Tibial nerve (tissue), 4 donors: ENCODE measurements at regions not wholly inside any gene's neighbourhood (a gene's known extent, or its start where the extent isn't known, plus 50 kb on each side); places are given as distances from the start of the nearest gene placed in this dataset.

Source experiments
- DNase-seq, 2 donors: peaks; one replicate each; pipeline ENCODE4 v3.0.0-alpha.2; 2019; ENCODE audit warnings: low spot score in 2 of 2
- H3K27ac ChIP-seq, 4 donors: fragments of 200-600 bp; sonication (generic) in 3 of 4; one replicate each; pipeline ENCODE4 v1.5.1; 2017 to 2019; ENCODE audit warnings: mild to moderate bottlenecking in 1 of 4
- H3K27me3 ChIP-seq, 2 donors: fragments of 200-600 bp; sonication (generic) in 1 of 2; one replicate each; pipeline versions ENCODE4 v1.5.1 to v1.6.0; 2017 to 2019
- H3K36me3 ChIP-seq, 3 donors: fragments of 200-600 bp; sonication (generic); one replicate each; pipeline ENCODE4 v1.5.1; 2018 to 2019
- H3K4me1 ChIP-seq, 4 donors: fragments of 200-600 bp; sonication (generic) in 3 of 4; one replicate each; pipeline ENCODE4 v1.5.1; 2017 to 2019
- H3K4me3 ChIP-seq, 4 donors: fragments of 200-600 bp; sonication (generic) in 3 of 4; one replicate each; pipeline ENCODE4 v1.5.1; 2017 to 2019; ENCODE audit warnings: mild to moderate bottlenecking in 1 of 4, moderate library complexity in 1 of 4
- H3K9me3 ChIP-seq, 4 donors: fragments of 200-600 bp; sonication (generic) in 3 of 4; one replicate each; pipeline ENCODE4 v1.5.1; 2017 to 2019
- CTCF ChIP-seq, 5 experiments: fragments of 200-600 bp in 3 of 5; fragments of 450-650 bp in 2 of 5; sonication (generic) in 3 of 5; IDR thresholded peaks; one replicate each; pipeline ENCODE4 v1.5.1; 2016 to 2019; ENCODE audit warnings: antibody characterized with exemption in 5 of 5, mild to moderate bottlenecking in 3 of 5, moderate library complexity in 2 of 5
- EP300 ChIP-seq, 2 donors: sonication (generic); formaldehyde crosslinking; IDR thresholded peaks; one replicate each; pipeline ENCODE4 v1.6.1; 2017; ENCODE audit warnings: antibody characterized with exemption in 2 of 2, mild to moderate bottlenecking in 1 of 2
- POLR2A ChIP-seq, 2 donors: fragments of 450-650 bp; IDR thresholded peaks; one replicate each; pipeline ENCODE4 v1.6.1; 2017; ENCODE audit warnings: antibody characterized with exemption in 2 of 2, mild to moderate bottlenecking in 2 of 2, moderate library complexity in 2 of 2
- WGBS, 2 donors: methylation state at CpG; one replicate each; pipeline ENCODE4 v1.1.5; 2018; 5-methylcytosine and 5-hydroxymethylcytosine counted together

GRCh38 chrX:56057325-56057724 lies 174.8 kb upstream of the KLF8 start:
- no peaks in the 10 kb centered on the region for H3K36me3 ChIP-seq
- H3K27ac ChIP-seq = no peak overlapping the region
- H3K27me3 ChIP-seq = no peaks in the 10 kb centered on the region
- no peaks in the 10 kb centered on the region for H3K4me1 ChIP-seq
- peaks cover 0 to 27% (median 9%) of the 10 kb centered on the region in 4 donors for H3K9me3 ChIP-seq
- WGBS, 2 donors = 65 to 83% methylated on average over 4 of the region's 4 CpGs
- no peak for DNase-seq
- TF ChIP-seq POLR2A (IDR thresholded peaks at IDR 0.05) = no peak
- no peak overlapping the region for H3K4me3 ChIP-seq

GRCh38 chrX:56066016-56066415 lies 166.1 kb upstream of the KLF8 start:
- WGBS, 2 donors = 50% methylated on average over 2 of the region's 2 CpGs; no CpG with 5 or more reads in 1 of the 2 donors

GRCh38 chrX:56068274-56068758 lies 163.8 kb upstream of the KLF8 start:
- no peak overlapping the region for H3K4me3 ChIP-seq
- 73 to 90% methylated on average over 4 of the region's 4 CpGs for WGBS, 2 donors

More at GRCh38 chrX:56066016-56066415, 166.1 kb upstream of the KLF8 start:
- TF ChIP-seq EP300 (IDR thresholded peaks at IDR 0.05) = no peak
- TF ChIP-seq POLR2A (IDR thresholded peaks at IDR 0.05) = no peak
- TF ChIP-seq CTCF (IDR thresholded peaks at IDR 0.05) = no peak
- Histone ChIP-seq H3K36me3 (no peaks in the 10 kb centered on the region), H3K27ac (no peak overlapping the region), H3K4me1 (no peaks in the 10 kb centered on the region), H3K4me3 (no peak overlapping the region), H3K27me3 (no peaks in the 10 kb centered on the region), H3K9me3 (peaks cover 0 to 20% (median 3%) of the 10 kb centered on the region in 4 donors)
- no peak for DNase-seq

GRCh38 chrX:56069299-56069931 lies 162.7 kb upstream of the KLF8 start:
- Histone ChIP-seq H3K4me1 (no peaks in the 10 kb centered on the region), H3K36me3 (no peaks in the 10 kb centered on the region), H3K27me3 (no peaks in the 10 kb centered on the region), H3K27ac (no peak overlapping the region), H3K9me3 (peaks cover 0 to 6% (median 0%) of the 10 kb centered on the region in 4 donors), H3K4me3 (no peak overlapping the region)
- DNase-seq = no peak
- no peak for TF ChIP-seq EP300 (IDR thresholded peaks at IDR 0.05)
- TF ChIP-seq CTCF (IDR thresholded peaks at IDR 0.05) = no peak
- no peak for TF ChIP-seq POLR2A (IDR thresholded peaks at IDR 0.05)
- 85 to 94% methylated on average over 7 to 9 of the region's 9 CpGs for WGBS, 2 donors

More at GRCh38 chrX:56068274-56068758, 163.8 kb upstream of the KLF8 start:
- no peak for DNase-seq
- no peak for TF ChIP-seq CTCF (IDR thresholded peaks at IDR 0.05)
- no peak for TF ChIP-seq EP300 (IDR thresholded peaks at IDR 0.05)
- TF ChIP-seq POLR2A (IDR thresholded peaks at IDR 0.05) = no peak
- no peak overlapping the region for H3K27ac ChIP-seq
- no peaks in the 10 kb centered on the region for H3K4me1 ChIP-seq
- no peaks in the 10 kb centered on the region for H3K27me3 ChIP-seq
- peaks cover 0 to 9% (median 0%) of the 10 kb centered on the region in 4 donors for H3K9me3 ChIP-seq
- no peaks in the 10 kb centered on the region for H3K36me3 ChIP-seq

- Histone ChIP-seq H3K27ac (no peak overlapping the region), H3K4me1 (no peaks in the 10 kb centered on the region), H3K27me3 (no peaks in the 10 kb centered on the region), H3K4me3 (no peak overlapping the region), H3K36me3 (no peaks in the 10 kb centered on the region), H3K9me3 (no peaks in the 10 kb centered on the region)
- TF ChIP-seq POLR2A (IDR thresholded peaks at IDR 0.05) (no peak), CTCF (IDR thresholded peaks at IDR 0.05) (no peak), EP300 (IDR thresholded peaks at IDR 0.05) (no peak)
- 57 to 88% methylated on average over 2 of the region's 2 CpGs for WGBS, 2 donors
- DNase-seq = no peak
Measured at GRCh38 chrX:56089376-56089775, 142.8 kb upstream of the KLF8 start.
